NB4 (cell line): ENCODE measurements at regions not wholly inside any gene's neighbourhood (a gene's known extent, or its start where the extent isn't known, plus 50 kb on each side); places are given as distances from the start of the nearest gene placed in this dataset.
"Not testable (repeated sequence)": the region's sequence is repeated elsewhere in the genome, so short reads cannot be mapped to it uniquely, and the experiment has no call there.

Experiments used
- DNase-seq: peaks from one replicate; pipeline ENCODE4 v3.0.0; 2010; ENCODE audit warnings: low read depth
- H3K4me3 ChIP-seq: one replicate; pipeline ENCODE4 v1.5.1; 2011; ENCODE audit warnings: mild to moderate bottlenecking, low read depth, low read length, moderate library complexity
- MYC ChIP-seq: IDR thresholded peaks from 2 replicates; pipeline ENCODE4 v1.6.1; 2011; ENCODE audit warnings: low read depth, low read length
- POLR2A ChIP-seq: IDR thresholded peaks from 2 replicates; pipeline ENCODE4 v1.6.1; 2011; ENCODE audit warnings: mild to moderate bottlenecking; ENCODE audit not compliant: insufficient read length; ENCODE audit errors: extremely low read depth
- TF ChIP-seq, protein P1 (sequence below): IDR thresholded peaks from one replicate; pipeline ENCODE4 v1.5.1; 2012; ENCODE audit warnings: low read depth, low read length
- TF ChIP-seq, protein P2 (sequence below): IDR thresholded peaks from 2 replicates; pipeline ENCODE4 v1.6.1; 2011; ENCODE audit warnings: low read depth, low read length

DNA sequence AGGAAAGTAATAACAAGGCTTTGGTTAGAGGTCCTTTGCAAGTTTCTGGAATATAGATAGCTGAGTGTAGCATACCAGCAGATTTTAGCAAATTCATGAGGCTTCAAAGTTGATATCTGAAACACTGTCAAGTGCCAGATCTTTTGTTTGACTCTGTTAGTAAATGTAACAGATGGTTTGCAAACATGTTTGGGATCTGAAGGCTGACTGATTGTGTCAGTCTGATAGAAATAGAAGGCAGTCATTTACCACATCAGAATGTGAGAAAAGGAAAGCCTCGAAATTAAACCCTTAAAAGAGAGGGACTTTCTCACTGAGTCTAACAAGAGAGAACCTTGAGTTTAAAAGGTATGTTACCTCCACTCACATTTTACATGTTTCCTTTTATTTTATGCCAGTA lies 371.5 kb downstream of the KIF2B start:
- no peak overlapping the region for H3K4me3 ChIP-seq
- no peak for DNase-seq
- TF ChIP-seq, protein P1, sequence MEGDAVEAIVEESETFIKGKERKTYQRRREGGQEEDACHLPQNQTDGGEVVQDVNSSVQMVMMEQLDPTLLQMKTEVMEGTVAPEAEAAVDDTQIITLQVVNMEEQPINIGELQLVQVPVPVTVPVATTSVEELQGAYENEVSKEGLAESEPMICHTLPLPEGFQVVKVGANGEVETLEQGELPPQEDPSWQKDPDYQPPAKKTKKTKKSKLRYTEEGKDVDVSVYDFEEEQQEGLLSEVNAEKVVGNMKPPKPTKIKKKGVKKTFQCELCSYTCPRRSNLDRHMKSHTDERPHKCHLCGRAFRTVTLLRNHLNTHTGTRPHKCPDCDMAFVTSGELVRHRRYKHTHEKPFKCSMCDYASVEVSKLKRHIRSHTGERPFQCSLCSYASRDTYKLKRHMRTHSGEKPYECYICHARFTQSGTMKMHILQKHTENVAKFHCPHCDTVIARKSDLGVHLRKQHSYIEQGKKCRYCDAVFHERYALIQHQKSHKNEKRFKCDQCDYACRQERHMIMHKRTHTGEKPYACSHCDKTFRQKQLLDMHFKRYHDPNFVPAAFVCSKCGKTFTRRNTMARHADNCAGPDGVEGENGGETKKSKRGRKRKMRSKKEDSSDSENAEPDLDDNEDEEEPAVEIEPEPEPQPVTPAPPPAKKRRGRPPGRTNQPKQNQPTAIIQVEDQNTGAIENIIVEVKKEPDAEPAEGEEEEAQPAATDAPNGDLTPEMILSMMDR = no peak
- no peak for TF ChIP-seq POLR2A
- TF ChIP-seq, protein P2, sequence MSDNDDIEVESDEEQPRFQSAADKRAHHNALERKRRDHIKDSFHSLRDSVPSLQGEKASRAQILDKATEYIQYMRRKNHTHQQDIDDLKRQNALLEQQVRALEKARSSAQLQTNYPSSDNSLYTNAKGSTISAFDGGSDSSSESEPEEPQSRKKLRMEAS = no peak
- no peak for TF ChIP-seq MYC

DNA sequence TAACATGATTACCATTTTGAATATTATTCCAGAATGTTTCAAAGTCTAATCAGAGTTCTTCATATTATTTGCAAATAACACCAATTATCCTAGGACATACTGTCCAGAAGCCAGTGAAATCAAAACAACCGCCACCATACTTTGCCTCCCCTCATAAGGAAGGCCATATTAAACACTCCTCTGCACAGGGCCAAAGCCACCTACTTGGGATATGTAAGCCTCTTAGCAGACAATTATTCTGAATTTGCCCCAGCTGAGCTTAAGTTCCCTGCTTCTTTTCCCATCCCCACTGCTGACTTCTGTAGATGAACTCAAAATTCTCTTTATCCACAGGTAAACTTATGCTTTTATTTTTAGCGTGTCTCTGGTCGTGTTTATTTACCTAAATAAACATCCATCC lies 374.0 kb downstream of the KIF2B start:
- no peak for DNase-seq
- TF ChIP-seq POLR2A (no peak), MYC (no peak)
- TF ChIP-seq, protein P1 = no peak
- TF ChIP-seq, protein P2 = no peak
- H3K4me3 ChIP-seq = no peak overlapping the region

DNA sequence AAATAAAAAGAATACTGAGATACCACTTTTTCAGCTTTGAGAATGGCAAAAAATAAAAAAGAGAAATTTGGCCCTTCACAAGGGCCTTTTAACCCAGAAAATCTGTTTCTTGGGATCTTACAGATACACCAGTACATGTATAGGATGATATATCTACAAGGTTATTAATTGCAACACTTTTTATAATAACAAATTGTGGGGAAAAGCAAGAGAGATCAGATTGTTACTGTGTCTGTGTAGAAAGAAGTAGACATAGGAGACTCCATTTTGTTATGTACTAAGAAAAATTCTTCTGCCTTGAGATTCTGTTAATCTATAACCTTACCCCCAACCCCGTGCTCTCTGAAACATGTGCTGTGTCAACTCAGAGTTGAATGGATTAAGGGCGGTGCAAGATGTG lies 378.7 kb downstream of the KIF2B start:
- H3K4me3 ChIP-seq, DNase-seq: not testable (repeated sequence)

DNA sequence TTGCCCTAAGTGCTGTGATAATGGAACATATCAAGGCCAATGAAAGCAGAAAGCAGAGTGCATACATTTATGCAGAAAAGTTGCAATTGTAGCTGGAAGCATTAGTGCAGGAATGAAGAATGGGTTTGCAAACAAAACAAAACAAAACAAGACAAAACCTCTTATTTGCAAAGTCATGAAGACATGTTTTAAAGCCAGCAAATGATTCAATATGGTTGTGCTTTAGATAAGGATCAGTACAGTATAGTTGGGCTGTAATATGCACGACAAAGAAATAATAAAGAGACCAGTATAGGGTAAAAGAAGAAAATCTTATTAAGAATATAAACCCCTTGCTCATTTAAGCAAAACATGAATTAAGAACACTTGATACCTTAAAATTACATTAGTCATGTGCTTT lies 398.1 kb downstream of the KIF2B start:
- no peak overlapping the region for H3K4me3 ChIP-seq
- TF ChIP-seq POLR2A (no peak), MYC (no peak)
- TF ChIP-seq, protein P1 = no peak
- DNase-seq = no peak

DNA sequence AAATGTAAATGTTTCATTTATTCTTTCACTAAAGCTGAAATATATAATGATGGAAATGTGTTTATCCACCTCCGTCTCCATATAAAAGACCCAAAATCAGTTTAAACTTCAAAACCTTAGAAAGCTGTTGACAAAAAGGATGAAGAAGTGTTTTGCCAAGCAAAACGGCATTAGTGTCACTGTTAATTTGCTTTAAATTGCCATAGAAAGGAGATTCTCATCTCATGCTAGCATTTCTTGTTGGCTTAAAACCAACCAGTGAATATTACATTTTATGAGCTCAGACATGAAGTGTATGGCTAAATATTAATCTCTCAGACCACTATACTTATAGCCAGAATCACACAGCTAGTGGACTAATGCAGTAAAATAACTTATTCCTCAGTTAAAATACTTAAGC lies 398.8 kb downstream of the KIF2B start:
- H3K4me3 ChIP-seq = no peak overlapping the region
- TF ChIP-seq POLR2A (no peak), MYC (no peak)
- TF ChIP-seq, protein P1 = no peak
- TF ChIP-seq, protein P2 = no peak
- no peak for DNase-seq

DNA sequence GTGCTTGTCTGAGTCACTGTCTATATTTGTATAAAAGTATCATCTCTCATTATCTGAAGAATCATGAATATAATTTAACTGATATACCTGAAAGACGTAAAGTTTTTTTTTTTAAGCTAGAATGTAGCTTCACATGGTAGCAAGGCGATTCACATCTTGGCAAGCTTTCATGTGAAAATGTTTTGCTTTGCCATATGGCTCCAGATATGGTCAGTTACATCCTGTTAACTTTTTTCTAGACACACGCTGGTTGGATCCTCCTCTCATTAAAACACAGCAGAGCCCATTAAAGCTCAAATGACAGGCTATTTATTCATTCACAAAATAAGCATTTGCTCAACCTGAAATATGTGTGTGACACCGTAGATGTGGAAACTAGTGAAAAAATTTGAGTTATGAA lies 412.8 kb downstream of the KIF2B start:
- no peak overlapping the region for H3K4me3 ChIP-seq
- TF ChIP-seq, protein P2 = no peak
- TF ChIP-seq, protein P1 = no peak
- TF ChIP-seq MYC (no peak), POLR2A (no peak)
- no peak for DNase-seq
